GM15510 (cell line): ENCODE measurements at regions not wholly inside any gene's neighbourhood (a gene's known extent, or its start where the extent isn't known, plus 50 kb on each side); places are given as distances from the start of the nearest gene placed in this dataset.

Experiments used
- POLR2A ChIP-seq: IDR thresholded peaks from 3 replicates; pipeline ENCODE4 v1.6.1; 2011; ENCODE audit warnings: borderline replicate concordance; ENCODE audit not compliant: insufficient read length; ENCODE audit errors: extremely low read depth

DNA sequence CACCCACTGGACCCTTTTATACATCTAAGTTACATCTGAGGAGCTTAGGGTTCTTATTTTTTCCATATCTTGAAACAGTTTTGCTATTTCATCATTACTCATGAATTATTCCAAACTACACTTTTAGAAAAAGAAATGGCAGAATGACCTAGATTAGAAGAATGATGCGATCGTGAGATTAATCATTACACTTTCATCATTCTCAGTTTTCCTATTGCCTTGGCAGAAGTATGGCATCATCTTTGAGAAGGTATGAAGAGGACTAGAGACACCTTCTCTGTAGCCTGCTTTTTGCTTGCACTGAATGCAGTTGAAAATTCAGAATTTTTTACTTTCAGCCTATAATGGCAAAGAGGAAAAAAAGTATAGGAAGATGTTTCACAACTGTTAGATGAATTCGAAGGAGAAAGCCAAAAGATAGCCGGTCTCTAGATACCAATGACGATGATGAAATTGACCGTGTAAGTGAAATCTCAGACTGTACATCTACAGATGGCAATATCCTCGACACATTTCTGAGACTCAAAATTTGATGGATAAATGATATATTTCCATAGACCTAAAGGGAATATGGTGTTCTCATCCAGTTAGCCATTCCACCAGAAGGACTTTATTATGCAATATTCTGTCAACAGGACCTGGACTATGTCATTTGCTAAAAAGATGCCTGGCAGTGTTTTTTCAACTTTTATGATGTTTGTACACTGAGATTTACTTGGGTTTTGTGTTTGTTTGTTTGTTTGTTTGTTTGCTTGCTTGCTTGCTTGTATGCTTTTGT is 191.8 kb downstream of the TOMM20 start:
- no peak for TF ChIP-seq POLR2A

DNA sequence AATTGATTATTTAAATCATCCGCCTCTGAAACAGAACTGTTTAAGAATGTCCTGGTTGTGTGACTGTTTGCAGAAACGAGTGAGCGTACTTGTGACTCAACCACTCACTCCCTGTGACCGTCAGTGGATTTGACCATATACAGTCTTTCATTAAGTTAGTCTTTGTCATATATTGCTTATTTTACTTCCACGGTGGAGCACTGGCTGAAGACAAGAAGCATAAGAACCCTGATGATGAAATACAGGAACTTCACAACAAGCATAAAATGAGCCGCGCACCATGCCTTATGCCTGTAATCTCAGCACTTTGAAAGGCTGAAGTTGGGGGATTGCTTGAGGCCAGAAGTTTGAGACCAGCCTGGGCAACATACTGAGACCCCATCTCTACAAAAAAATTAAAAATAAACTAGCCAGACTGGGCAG is 194.0 kb downstream of the TOMM20 start:
- TF ChIP-seq POLR2A = no peak

DNA sequence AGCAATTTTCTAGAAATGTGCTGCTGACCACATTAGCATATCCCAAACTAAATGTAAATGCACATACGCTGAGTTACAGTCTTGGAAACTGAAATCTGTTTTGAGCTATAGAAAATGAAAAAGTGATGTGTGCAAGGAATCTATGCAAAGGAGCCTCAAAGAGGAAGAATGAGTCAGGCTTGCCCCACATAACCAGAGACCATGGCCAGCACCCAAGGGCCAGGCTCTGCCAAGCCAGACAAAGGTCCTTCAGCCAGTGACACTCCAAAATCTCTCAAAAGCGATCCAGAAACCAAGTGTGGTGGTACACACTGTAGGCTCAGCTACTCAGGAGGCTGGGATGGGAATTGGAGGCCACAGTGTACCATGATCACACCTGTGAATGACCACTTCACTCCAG is 195.2 kb downstream of the TOMM20 start:
- TF ChIP-seq POLR2A = peak; percentile 46

DNA sequence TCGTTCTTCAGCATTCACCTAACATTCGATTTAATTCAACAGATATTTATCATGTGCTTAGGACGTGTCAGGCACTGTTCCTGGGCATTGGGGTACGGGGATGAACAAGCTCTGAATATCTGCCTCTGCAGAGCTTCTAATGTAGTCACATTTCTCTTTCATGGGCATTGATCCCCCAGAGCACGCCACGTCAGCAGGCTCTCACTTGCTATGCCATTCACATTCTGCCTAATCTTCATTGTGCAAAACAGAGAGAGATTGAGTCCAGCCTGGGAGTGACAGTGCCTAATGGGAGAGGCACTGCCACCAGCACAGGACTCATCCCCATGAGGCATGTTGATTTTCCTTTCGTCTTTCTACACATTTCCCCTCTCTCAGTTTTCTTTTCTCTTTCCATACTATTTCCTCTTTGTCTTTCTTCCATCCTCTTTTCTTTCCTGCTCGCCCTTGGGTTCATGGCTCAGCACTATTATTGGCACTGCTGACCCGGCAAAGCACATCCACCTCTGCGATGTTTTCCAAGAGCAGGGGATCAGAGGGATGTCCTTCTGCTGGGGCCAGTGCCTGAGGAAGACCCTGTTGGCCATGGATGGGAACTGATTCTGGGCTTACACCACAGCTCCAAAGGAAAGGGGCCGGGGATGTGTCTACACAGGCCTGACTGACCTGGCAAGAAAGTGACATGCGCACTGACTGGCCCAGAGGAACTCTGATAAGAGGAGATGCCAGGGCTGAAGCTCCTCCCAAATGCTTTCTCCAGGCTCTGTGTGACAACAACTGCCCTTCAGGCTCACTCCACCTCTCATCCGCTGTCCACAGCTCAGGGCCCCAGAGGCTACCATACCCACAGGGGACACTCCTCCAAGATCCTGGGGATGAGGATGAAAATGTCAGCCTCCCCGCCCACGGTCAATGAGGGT is 195.9 kb downstream of the TOMM20 start:
- no peak for TF ChIP-seq POLR2A

DNA sequence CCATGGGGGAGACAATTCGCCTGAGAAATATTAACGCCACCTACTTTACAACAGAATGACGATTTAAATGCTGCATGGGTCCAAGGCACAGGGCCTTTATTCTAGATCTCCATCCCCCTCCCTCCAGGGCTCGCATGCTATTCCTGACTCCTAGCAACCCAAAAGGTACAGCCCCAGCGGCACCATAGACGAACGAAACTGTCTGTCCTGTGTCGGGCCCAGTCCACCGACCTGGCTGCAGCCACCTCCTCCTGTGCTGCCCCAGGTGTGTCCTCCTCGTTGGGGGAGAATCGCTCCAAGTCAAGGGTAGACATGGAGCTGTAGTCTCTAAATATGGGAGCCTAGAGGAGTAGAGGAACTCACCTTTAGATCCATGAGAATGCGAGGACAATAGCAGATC is 196.5 kb downstream of the TOMM20 start:
- no peak for TF ChIP-seq POLR2A

DNA sequence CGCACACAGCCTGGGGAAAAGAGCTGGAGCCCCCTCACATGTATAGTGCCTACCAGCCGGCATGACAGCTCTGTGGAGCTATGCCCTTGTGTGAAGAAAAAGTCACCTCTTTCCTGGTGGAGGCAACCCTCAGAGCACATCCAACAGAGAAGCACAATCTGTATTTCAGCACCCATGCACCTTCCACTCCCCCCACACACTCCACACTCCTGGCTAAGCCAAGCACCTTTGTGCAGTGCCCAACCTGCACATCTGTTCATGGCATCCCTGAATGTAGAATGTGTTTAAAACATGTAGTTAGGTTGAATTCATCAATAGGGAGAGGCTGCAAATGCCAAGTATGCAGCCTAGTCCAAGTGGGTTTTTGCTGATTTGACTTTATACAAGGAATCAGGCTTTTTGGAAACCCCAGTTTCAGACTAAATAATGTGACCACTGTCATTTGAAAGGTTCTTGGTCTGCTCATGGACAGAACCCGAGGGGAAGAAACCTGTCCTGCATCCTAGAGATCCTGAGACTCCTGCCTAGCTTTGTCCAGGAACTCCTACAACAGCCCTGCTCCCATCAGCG is 197.1 kb downstream of the TOMM20 start:
- TF ChIP-seq POLR2A = no peak

DNA sequence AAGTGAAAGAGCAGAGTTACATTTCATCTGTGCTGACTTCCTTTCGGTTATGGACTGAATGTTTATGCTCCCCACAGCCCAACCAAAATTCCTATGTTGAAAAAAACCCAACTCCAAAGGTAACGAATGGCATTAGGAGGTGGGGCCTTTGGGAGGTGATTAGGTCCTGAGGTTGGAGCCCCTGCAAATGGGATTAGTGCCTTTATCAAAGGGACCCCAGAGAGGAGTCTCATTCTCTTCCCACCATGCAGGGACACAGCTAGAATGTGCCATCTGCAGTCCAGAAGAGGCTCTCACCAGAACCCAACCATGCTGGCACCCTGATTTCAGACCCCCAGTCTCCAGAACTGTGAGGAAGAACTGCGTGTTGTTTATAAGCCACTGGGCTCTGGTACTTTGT is 199.3 kb downstream of the TOMM20 start:
- TF ChIP-seq POLR2A = no peak

DNA sequence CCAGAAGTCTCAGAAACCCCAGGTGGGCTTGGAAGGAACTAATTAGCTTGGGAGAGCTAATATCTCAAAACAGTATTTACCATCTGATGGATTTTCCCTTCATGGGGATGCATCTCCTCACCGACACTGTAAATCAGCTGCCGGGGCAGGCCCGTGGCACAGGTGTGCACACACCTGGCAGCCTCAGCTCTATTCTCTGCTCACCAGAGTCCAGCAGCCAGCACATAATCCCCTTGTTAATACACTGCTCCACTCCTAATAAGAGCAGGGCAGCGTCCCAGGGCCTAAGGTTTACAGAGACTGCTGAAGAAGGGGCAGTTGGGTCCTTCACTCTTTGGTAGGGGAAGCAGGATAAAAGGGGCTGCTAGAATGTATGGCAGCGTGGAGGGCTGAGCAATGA is 200.0 kb downstream of the TOMM20 start:
- no peak for TF ChIP-seq POLR2A

DNA sequence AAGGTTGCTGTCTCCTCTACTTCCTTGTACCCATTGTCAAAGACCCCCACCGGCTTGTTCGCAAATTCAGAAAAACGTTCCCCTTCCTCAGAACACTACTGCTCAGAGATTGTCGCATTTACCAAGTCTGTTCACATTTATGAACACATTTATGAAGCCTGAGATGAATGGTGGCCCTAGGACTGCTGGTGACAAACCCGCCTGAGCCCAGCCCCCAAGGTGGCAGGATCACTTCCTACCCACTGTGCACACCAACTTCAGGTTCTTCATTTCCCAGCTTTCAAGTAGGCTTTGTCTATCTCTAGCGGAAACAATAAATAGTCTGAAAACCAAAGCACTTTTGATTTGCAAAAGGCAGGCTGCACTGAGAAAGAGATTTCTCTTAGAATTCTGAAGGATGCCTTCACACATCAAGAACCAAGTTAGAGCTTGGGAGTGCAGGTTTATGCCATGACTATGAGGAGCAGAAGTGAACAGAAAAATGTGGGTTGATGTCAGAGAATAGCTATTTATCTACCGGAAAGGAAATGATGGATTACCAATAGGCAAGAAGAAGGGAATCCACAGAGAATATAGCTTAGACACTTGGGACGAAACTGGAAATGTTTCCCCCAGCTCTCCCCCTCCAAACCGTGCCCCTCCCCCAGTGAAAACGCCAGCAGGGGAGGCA is 200.5 kb downstream of the TOMM20 start:
- no peak for TF ChIP-seq POLR2A

DNA sequence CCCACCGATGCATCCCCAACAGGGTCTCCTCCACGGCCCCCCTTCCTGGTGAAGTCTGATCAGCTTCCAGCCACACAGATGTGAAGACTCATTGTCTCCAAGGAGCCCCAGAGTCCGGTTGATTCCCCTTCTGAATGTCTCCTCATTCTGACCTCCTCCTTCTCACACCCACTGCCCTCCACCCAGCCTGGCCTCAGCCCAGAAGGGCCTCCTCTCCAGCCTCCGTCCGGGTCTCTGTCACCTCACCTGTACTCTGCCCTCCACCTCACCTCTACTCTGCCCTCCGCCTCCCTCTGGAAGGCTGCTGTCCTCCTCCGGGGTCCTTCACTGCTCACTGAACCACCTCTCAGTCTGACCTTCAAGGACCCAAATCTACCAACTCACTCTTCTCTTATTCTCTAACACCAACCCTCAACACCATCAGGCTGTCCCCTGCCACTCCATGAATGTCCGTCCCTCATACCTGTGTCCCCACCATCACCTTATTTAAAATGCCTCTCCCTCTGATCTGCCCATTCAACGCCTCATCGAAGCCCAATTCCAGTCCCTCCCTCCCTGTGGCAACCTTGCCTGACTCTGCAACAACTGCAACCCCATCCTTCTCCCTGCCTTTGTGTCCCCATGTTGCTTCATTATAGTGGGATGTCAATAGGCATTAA is 201.2 kb downstream of the TOMM20 start:
- TF ChIP-seq POLR2A = no peak

DNA sequence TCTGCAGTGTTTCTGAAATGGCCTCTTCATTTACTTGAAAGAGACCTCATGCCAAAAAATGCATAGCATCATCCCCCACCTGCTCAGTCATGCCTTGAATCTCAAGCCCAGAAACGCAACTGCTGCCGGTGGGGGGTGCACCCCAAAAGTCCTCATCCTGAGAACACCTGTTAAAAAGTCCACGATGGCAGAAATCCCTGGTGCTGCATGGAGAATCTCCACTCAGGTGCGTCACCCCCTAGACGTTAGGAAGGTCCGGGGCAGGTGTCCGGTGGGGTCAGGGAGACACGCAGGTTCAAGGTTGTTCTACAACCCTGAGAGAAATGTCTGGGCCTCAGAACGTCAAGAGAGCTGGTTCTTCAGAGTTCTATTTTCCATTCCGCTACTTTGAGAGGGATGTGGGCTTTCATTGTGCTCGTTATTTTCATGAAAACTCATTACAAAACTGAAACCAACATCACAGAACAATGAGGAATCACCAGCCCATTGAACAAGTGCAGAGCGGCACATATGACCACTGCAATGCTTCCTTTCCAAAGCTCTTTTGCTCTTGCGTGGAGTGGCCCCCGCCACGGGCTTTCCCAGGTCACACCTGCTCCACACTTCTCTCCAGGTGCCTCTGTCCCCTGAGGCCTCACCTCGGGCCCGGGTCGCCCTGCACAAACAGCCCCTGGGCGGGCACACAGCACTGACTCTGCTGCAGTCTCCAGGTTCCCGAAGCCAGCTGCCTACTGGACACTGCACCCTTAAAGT is 201.9 kb downstream of the TOMM20 start:
- no peak for TF ChIP-seq POLR2A

DNA sequence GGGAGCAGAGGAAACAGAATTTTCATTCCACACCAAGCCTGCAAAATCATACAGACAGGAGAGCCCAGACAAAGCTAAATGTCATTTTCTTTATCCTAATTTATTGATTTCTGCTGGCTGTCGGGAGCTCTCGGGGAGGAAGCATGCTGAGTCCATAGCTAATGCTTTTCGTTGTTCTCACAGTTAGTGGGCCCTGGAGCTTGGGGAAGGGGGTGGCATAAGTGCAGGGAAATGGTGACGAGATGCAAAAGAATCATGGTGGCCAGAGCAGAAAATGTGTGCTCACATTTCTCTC is 202.4 kb downstream of the TOMM20 start:
- no peak for TF ChIP-seq POLR2A

DNA sequence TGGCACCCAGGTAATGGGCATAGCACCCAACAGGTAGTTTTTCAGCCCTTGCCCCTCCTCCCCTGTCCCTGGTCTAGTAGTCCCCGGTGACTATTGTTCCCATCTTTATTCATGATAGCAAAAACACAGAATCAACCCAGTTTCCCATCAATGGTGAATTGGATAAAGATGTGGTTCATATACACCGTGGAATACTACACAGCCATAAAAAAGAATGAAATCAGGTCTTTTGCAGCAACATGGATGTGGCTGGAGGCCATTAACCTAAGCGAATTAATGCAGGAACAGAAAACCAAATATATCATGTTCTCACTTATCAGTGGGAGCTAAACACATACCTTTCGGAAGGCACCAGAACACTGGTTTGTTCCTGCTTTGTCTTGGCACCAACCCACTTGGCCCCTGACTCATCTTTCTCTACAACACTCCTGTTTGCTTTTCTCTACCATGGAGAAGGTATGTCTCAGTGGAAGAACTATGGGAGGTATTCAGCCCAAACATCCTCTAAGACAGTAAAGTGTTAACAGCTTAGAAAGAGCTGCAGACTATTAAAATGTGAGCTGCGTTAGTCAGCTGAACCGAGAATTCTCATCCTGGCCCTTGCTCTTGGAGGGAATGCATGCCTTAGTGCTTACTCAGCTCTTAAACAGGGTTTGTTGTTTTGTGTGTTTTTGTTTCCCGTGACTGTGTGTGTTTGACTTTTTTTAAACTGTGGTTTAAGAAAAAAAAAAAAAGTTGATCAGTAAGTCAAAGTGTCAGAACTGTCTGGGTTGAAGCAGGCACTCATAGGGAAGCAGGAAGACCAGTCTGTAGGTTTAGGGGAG is 203.0 kb downstream of the TOMM20 start:
- TF ChIP-seq POLR2A = no peak

DNA sequence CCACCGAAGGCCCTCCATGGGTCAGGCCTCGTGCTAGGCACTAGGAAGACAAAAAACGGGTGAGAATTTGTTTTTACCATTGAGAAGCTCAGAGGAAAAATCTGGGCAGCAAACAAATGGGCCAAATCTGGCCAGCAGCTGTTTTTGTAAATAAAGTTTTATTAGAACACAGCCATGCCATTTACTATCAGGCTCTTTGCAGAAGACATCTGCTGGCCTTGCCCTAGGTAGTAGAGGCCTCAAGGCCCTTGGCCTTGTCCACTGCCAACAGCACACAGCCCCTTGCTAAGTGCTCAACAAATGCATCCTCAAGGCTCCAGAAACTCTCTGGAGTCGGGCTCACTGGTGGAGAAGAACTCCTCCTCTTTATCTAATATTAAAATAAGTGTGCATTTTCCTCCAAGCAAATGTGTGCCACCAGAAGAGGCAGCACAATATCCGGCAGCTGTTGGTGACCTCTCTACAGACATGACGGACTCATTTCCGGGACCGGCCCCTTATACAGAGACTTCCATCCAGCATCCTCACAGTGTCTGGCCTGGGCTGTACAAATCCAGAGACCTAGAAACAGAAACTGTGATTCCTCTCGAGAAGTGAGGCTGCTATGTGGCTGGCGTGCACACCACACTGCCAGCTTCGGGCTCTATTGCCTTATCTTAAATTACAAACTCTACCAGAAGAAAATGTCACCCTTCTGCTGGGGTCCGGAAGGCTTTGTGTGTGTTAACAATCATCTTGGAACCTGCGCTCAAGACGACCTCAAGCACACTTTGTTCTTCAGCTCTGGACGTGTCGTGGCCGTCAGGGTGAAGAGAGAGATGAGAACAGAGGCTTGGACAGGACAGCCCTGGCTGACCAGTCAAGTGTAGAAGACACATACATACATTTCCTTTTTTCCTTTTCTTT is 203.9 kb downstream of the TOMM20 start:
- TF ChIP-seq POLR2A = no peak
